22Rv1 (cell line): ENCODE measurements at regions not wholly inside any gene's neighbourhood (a gene's known extent, or its start where the extent isn't known, plus 50 kb on each side); places are given as distances from the start of the nearest gene placed in this dataset.

ENCODE experiments used
- ZFX ChIP-seq: fragments of 450-650 bp; IDR thresholded peaks from 2 replicates; pipeline ENCODE4 v1.6.1; 2017; ENCODE audit warnings: antibody characterized with exemption, borderline replicate concordance
- TF ChIP-seq, protein P1 (sequence below): fragments of 450-650 bp; IDR thresholded peaks from 2 replicates; pipeline ENCODE4 v1.5.1; 2017; ENCODE audit warnings: mild to moderate bottlenecking

GRCh38 chr14:100400115-100400514 lies 77.0 kb downstream of the SLC25A47 start:
- TF ChIP-seq, protein P1, sequence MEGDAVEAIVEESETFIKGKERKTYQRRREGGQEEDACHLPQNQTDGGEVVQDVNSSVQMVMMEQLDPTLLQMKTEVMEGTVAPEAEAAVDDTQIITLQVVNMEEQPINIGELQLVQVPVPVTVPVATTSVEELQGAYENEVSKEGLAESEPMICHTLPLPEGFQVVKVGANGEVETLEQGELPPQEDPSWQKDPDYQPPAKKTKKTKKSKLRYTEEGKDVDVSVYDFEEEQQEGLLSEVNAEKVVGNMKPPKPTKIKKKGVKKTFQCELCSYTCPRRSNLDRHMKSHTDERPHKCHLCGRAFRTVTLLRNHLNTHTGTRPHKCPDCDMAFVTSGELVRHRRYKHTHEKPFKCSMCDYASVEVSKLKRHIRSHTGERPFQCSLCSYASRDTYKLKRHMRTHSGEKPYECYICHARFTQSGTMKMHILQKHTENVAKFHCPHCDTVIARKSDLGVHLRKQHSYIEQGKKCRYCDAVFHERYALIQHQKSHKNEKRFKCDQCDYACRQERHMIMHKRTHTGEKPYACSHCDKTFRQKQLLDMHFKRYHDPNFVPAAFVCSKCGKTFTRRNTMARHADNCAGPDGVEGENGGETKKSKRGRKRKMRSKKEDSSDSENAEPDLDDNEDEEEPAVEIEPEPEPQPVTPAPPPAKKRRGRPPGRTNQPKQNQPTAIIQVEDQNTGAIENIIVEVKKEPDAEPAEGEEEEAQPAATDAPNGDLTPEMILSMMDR = no peak
- no peak for TF ChIP-seq ZFX
